Thymus (tissue), 11 donors: ENCODE measurements at regions not wholly inside any gene's neighbourhood (a gene's known extent, or its start where the extent isn't known, plus 50 kb on each side); places are given as distances from the start of the nearest gene placed in this dataset.

Experiments used
- DNase-seq, 9 donors: peaks; one replicate each; pipeline ENCODE4 v3.0.0-alpha.2; 2013; ENCODE audit warnings: low spot score in 9 of 9, low read depth in 6 of 9, missing footprints in 1 of 9
- H3K27ac ChIP-seq, 2 donors: one replicate each; pipeline ENCODE4 v1.5.1; 2013; ENCODE audit warnings: control low read depth in 1 of 2, low read depth in 1 of 2, low read length in 1 of 2, mild to moderate bottlenecking in 1 of 2, moderate library complexity in 1 of 2
- H3K27me3 ChIP-seq, 2 donors: one replicate each; pipeline ENCODE4 v1.5.1; 2013; ENCODE audit warnings: low read length in 1 of 2; ENCODE audit not compliant: control insufficient read depth in 2 of 2, insufficient read depth in 1 of 2
- H3K36me3 ChIP-seq, 2 donors: one replicate each; pipeline ENCODE4 v1.5.1; 2013; ENCODE audit warnings: low read length in 1 of 2, mild to moderate bottlenecking in 1 of 2, moderate library complexity in 1 of 2; ENCODE audit not compliant: control insufficient read depth in 2 of 2, insufficient read depth in 2 of 2
- H3K4me1 ChIP-seq, 2 donors: one replicate each; pipeline ENCODE4 v1.5.1; 2013; ENCODE audit warnings: low read length in 2 of 2; ENCODE audit not compliant: control insufficient read depth in 2 of 2, insufficient read depth in 2 of 2
- H3K4me3 ChIP-seq, 2 donors: one replicate each; pipeline ENCODE4 v1.5.1; 2013; ENCODE audit warnings: low read length in 2 of 2, control low read depth in 1 of 2, mild to moderate bottlenecking in 1 of 2
- H3K9me3 ChIP-seq, 2 donors: one replicate each; pipeline ENCODE4 v1.5.1; 2013; ENCODE audit warnings: low read length in 1 of 2, mild to moderate bottlenecking in 1 of 2; ENCODE audit not compliant: control insufficient read depth in 2 of 2, insufficient read depth in 1 of 2
- WGBS: extraction: QIAGEN DNeasy Blood & Tissue Kit; methylation state at CpG from one replicate; pipeline ENCODE4 v1.1.7; 2013; 5-methylcytosine and 5-hydroxymethylcytosine counted together
- donor health status: healthy.

GRCh38 chr3:137296116-137296515 lies 338.3 kb downstream of the IL20RB start:
- DNase-seq = no peak
- no peaks in the 10 kb centered on the region for H3K27me3 ChIP-seq

GRCh38 chr3:137297770-137298169 lies 340.0 kb downstream of the IL20RB start:
- H3K9me3 ChIP-seq = no peaks in the 10 kb centered on the region
- H3K36me3 ChIP-seq = no peaks in the 10 kb centered on the region
- WGBS = 91% methylated on average over 1 of the region's 1 CpG
- H3K4me1 ChIP-seq = no peaks in the 10 kb centered on the region
- no peaks in the 10 kb centered on the region for H3K27me3 ChIP-seq
- H3K27ac ChIP-seq = no peak overlapping the region
- DNase-seq = no peak
- H3K4me3 ChIP-seq = no peak overlapping the region

More at GRCh38 chr3:137296116-137296515, 338.3 kb downstream of the IL20RB start:
- H3K4me3 ChIP-seq = no peak overlapping the region
- H3K36me3 ChIP-seq = no peaks in the 10 kb centered on the region
- no peaks in the 10 kb centered on the region for H3K4me1 ChIP-seq
- no peaks in the 10 kb centered on the region for H3K9me3 ChIP-seq
- 48% methylated on average over 2 of the region's 2 CpGs for WGBS
- H3K27ac ChIP-seq = no peak overlapping the region

GRCh38 chr3:137300703-137301102 lies 342.9 kb downstream of the IL20RB start:
- peak in 5 of 9 donors; percentile 1 to 48 (median 3) for DNase-seq
- H3K4me1 ChIP-seq = no peaks in the 10 kb centered on the region
- no peaks in the 10 kb centered on the region for H3K9me3 ChIP-seq
- no peaks in the 10 kb centered on the region for H3K36me3 ChIP-seq
- H3K27ac ChIP-seq = no peak overlapping the region
- no peak overlapping the region for H3K4me3 ChIP-seq
- no peaks in the 10 kb centered on the region for H3K27me3 ChIP-seq
- WGBS = 71% methylated on average over 2 of the region's 2 CpGs

- H3K27me3 ChIP-seq = no peaks in the 10 kb centered on the region
- no peak overlapping the region for H3K27ac ChIP-seq
- WGBS = 61% methylated on average over 1 of the region's 1 CpG
- H3K4me1 ChIP-seq = no peaks in the 10 kb centered on the region
- no peak for DNase-seq
- no peak overlapping the region for H3K4me3 ChIP-seq
- H3K36me3 ChIP-seq = no peaks in the 10 kb centered on the region
- no peaks in the 10 kb centered on the region for H3K9me3 ChIP-seq
Measured at GRCh38 chr3:137304313-137305056, 346.7 kb downstream of the IL20RB start.

- over 99% methylated on average over 2 of the region's 2 CpGs for WGBS
- peaks cover 0 to 7% of the 10 kb centered on the region in 2 donors for H3K9me3 ChIP-seq
- no peaks in the 10 kb centered on the region for H3K36me3 ChIP-seq
- no peak overlapping the region for H3K4me3 ChIP-seq
- no peaks in the 10 kb centered on the region for H3K27me3 ChIP-seq
- no peak overlapping the region for H3K27ac ChIP-seq
- DNase-seq = no peak
- H3K4me1 ChIP-seq = no peaks in the 10 kb centered on the region
Measured at GRCh38 chr3:137324114-137324513, 366.3 kb downstream of the IL20RB start.

- no peaks in the 10 kb centered on the region for H3K27me3 ChIP-seq
Measured at GRCh38 chr3:137325170-137325569, 367.4 kb downstream of the IL20RB start.

GRCh38 chr3:137325934-137326333 lies 368.2 kb downstream of the IL20RB start:
- no peaks in the 10 kb centered on the region for H3K27me3 ChIP-seq

More at GRCh38 chr3:137325170-137325569, 367.4 kb downstream of the IL20RB start:
- no peaks in the 10 kb centered on the region for H3K9me3 ChIP-seq
- H3K4me1 ChIP-seq = no peaks in the 10 kb centered on the region
- DNase-seq = no peak
- no peak overlapping the region for H3K27ac ChIP-seq
- no peaks in the 10 kb centered on the region for H3K36me3 ChIP-seq
- 86% methylated on average over 3 of the region's 3 CpGs for WGBS
- H3K4me3 ChIP-seq = no peak overlapping the region

DNA sequence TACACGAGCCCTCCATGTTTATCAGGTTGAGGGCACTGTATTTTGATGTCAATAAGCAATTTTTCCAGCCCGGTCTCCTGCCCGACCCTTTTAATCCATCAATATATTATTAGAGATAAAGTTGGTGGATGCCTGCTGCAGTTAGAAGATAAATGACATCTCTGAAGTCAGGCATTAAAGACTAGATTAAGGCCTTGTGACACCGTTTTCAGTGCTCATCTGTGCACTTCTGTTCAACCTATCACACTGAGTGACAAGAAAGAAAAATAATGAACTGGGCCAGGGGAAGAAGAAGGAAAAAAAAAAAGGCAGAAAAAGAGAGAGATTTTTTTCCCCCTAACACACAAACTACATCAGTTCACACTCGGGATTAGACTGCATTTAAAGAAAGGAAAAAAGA lies 371.8 kb downstream of the IL20RB start:
- Histone ChIP-seq H3K27ac (no peak overlapping the region), H3K9me3 (no peaks in the 10 kb centered on the region), H3K4me3 (no peak overlapping the region), H3K36me3 (no peaks in the 10 kb centered on the region), H3K27me3 (no peaks in the 10 kb centered on the region), H3K4me1 (no peaks in the 10 kb centered on the region)
- DNase-seq = no peak
- WGBS = 82% methylated on average over 5 of the region's 5 CpGs

More at GRCh38 chr3:137325934-137326333, 368.2 kb downstream of the IL20RB start:
- H3K9me3 ChIP-seq = no peaks in the 10 kb centered on the region
- no peaks in the 10 kb centered on the region for H3K4me1 ChIP-seq
- 78% methylated on average over 3 of the region's 3 CpGs for WGBS
- no peak for DNase-seq
- H3K27ac ChIP-seq = no peak overlapping the region
- H3K4me3 ChIP-seq = no peak overlapping the region
- H3K36me3 ChIP-seq = no peaks in the 10 kb centered on the region

DNA sequence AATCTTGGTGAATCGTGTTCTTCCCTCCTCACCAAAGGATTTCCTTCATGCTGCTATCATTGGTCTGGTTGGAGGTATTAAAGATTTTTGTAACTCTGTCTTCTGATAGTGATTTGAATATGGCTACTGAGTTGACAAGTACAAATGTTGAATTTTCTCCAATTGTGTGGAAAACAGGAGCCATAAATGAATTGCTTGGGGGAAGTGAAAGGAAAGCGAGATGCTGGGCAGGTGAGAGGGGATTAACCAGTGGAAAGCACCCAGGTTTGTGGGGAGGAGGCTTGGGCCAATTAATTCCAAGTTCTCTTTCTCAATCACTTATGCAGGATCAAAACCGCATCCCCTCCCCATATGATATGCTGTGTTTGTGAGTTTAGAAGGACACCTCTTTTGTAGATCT lies 372.5 kb downstream of the IL20RB start:
- Histone ChIP-seq H3K36me3 (no peaks in the 10 kb centered on the region), H3K27ac (no peak overlapping the region), H3K4me1 (no peaks in the 10 kb centered on the region), H3K9me3 (no peaks in the 10 kb centered on the region), H3K4me3 (no peak overlapping the region), H3K27me3 (no peaks in the 10 kb centered on the region)
- WGBS = 89% methylated on average over 3 of the region's 3 CpGs
- DNase-seq = no peak
